ENCODE measurements at regions not wholly inside any gene's neighbourhood (a gene's known extent, or its start where the extent isn't known, plus 50 kb on each side); places are given as distances from the start of the nearest gene placed in this dataset.

DNA sequence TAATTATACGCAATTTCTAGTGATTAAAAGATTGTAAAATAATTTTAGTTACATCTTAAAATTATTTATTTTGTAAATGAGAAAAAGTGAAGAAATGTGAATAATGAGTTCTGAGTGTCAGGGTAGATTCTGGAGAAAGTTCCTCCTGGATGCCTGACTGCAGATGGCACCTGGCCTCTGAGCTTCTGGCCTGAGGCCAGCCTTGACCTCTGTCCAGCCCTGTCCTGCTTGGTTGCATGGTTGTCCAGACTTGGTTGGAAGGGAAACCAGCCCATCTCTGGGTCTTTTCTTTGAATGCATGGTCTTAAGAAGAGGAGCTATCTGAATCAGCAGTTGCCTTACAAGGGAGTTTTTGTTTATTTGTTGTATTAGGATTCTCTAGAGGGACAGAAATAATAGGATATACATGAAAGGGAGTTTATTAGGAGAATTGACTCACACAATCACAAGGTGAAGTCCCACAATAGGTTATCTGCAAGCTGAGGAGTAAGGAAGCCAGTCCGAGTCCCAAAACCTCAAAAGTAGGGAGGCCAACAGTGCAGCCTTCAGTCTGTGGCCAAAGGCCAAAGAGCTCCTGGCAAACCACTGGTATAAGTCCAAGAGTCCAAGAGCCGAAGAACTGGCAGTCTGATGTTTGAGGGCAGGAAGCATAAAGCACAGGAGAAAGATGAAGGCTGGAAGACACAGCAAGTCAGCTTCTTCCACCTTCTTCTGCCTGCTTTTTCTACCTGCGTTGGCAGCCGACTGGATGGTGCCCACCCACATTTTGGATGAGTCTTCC lies 385.8 kb downstream of the ZNF536 start:
- TF ChIP-seq, protein P1, sequence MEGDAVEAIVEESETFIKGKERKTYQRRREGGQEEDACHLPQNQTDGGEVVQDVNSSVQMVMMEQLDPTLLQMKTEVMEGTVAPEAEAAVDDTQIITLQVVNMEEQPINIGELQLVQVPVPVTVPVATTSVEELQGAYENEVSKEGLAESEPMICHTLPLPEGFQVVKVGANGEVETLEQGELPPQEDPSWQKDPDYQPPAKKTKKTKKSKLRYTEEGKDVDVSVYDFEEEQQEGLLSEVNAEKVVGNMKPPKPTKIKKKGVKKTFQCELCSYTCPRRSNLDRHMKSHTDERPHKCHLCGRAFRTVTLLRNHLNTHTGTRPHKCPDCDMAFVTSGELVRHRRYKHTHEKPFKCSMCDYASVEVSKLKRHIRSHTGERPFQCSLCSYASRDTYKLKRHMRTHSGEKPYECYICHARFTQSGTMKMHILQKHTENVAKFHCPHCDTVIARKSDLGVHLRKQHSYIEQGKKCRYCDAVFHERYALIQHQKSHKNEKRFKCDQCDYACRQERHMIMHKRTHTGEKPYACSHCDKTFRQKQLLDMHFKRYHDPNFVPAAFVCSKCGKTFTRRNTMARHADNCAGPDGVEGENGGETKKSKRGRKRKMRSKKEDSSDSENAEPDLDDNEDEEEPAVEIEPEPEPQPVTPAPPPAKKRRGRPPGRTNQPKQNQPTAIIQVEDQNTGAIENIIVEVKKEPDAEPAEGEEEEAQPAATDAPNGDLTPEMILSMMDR (IDR thresholded peaks at IDR 0.05), result no peak
- TF ChIP-seq POLR2A (IDR thresholded peaks at IDR 0.05) (no peak), POLR2AphosphoS5 (IDR thresholded peaks at IDR 0.05) (no peak)
